GM18907 (cell line): ENCODE measurements at regions not wholly inside any gene's neighbourhood (a gene's known extent, or its start where the extent isn't known, plus 50 kb on each side); places are given as distances from the start of the nearest gene placed in this dataset.
"Not testable (repeated sequence)": the region's sequence is repeated elsewhere in the genome, so short reads cannot be mapped to it uniquely, and the experiment has no call there.

Experiments
- ATAC-seq: cut with Tn5 transposase; IDR thresholded peaks from one replicate; pipeline ENCODE4 v1.9.1; 2021; ENCODE audit warnings: mild to moderate bottlenecking, moderate library complexity; ENCODE audit not compliant: unreplicated experiment

GRCh38 chr10:65176994-65177393, 1655.8 kb downstream of the REEP3 start:
- no peak for ATAC-seq

DNA sequence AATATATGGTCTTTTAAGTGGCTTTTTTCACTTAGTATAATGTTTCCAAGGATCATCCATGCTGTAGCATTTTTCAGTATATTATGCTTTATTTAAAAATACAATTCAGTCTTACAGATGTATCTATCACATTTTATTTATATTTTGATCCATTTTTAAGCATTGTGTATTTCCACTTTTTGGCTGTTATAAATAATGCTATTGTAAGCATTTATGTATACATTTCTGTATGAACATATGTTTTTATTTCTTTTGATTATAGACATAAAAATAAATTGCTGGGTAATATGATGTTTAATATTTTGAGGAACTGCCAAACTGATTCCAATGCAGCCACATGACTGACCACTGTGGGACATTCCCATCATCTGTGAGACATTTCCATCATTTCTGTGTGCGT, 1662.0 kb downstream of the REEP3 start:
- ATAC-seq, result no peak

DNA sequence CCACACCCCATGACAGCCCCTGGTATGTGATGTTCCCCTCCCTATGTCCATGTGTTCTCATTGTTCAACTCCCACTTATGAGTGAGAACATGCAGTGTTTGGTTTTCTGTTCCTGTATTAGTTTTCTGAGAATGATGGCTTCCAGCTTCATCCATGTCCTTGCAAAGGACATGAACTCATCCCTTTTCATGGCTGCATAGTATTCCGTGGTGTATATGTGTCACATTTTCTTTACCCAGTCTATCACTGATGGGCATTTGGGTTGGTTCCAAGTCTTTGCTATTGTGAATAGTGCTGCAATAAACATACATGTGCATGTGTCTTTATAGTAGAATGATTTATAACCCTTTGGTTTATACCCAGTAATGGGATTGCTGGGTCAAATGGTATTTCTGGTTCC, 1665.5 kb downstream of the REEP3 start:
- ATAC-seq, result not testable (repeated sequence)

GRCh38 chr10:65194126-65194525, 1672.9 kb downstream of the REEP3 start:
- ATAC-seq, result no peak

DNA sequence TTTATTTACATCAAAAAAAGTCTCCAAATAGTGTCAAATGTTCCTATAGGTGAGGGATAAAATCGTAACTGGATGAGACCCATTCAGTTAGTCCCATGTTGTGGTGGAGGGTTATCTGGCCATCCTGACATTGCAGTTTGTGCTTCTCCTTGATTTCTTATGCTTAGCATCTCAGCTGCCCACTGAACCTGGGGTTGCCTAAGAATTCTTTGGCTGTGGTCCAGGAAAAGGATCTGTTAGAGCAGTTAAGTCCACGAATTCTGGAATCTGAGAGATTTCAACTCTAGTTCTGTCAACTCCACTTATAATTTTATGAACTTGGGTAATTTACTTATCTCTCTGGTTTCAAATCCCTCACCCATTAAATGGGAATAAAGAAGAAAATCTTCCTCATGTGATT, 1673.4 kb downstream of the REEP3 start:
- no peak for ATAC-seq

DNA sequence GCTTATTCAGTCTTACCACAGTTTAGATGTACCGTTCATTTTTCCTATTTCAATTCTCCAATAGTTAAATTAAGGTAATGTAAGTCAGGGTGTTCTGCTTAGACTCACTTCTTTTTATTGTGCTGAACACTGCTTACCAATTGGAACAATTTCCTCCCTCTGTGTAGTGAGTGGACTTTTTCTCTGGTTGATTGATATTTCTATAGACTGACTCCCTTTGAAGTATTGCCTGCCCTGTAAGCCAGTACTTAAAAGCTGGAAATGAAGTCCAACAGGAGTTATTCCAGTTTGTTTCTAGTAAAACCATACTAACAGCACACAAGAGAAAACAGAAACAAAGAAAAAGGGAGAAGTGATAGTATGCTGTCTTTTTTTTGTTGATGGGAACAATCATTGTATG, 1674.9 kb downstream of the REEP3 start:
- no peak for ATAC-seq

GRCh38 chr10:65197935-65198334, 1676.7 kb downstream of the REEP3 start:
- no peak for ATAC-seq

- no peak for ATAC-seq
Measured at GRCh38 chr10:65201491-65201890, 1680.3 kb downstream of the REEP3 start.

DNA sequence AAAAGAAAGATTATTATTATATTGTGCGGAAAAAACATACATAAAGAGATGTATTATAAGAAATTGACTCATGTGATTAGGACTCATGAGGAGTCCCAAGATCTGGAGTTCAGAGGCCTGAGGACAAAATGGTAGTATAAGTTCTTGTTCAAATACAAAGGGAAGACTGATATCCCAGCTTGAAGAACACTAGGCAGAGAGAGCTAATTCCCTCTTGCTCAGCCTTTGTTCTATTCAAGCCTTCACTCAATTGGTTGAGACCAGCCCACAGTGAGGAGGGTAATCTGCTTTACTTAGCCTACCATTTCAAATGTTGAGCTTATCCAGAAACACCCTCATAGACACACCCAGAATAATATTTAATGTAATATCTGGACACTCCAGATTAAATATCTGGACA, 1683.8 kb downstream of the REEP3 start:
- no peak for ATAC-seq

DNA sequence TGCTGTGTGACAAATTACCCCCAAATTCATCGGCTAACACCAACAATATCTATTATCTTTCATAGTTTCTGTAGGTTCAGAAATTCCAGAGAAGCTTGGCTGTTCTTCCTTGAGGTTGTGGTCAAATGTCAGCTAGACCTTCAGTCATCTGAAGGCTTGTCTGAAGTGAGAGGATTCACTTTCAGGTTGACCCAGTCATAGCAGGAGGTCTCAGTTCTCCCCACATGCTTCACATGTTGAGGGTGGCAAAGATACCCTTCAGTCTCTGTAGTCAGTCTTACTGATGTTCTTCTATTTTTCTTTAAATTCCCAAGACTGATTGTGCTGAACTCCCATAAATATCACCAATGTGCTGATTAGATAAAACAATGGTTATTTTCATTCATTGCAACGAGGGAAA, 1692.0 kb downstream of the REEP3 start:
- ATAC-seq, result no peak

- ATAC-seq, result no peak
Measured at GRCh38 chr10:65219444-65219843, 1698.2 kb downstream of the REEP3 start.

DNA sequence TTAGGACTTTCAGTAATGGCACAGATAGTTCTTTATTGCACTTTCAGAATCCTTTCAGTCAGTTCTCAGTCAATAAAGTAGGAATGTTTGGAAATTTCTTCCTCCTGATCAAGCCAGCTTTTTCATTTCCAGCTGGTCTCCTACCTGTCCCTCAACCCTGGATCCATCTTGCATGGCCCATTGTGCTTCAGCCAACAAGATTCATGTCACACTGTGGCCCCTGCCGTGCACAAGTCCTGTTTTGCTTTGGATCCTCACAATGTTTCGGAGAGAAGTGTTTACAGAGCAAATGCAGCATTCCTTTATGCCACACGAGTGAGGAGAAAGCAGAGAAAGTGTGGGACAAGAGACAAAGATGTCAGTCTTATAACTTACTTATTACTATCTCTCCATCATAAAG, 1694.7 kb upstream of the LRRTM3 start:
- ATAC-seq, result no peak

- no peak for ATAC-seq
Measured at GRCh38 chr10:65234261-65234660, 1691.6 kb upstream of the LRRTM3 start.

DNA sequence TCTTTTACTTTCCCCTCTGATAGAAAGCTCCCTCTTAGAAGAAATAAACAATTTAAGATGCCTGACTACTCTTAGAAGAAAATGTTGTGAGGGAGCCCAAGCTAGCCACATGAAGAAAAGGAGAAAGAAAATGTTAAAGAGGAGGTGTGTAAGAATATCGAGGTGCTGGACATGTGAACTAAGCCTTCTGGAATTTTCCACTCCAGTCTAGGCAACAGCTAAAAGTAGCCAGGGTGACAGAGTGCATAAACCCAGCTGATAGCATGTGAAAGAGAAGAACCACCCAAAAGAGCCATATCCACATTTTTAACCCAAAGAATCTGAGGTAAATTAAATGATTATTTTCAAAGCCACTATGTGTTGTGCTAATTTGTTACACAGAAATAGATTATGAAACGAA, 1690.6 kb upstream of the LRRTM3 start:
- ATAC-seq, result no peak

DNA sequence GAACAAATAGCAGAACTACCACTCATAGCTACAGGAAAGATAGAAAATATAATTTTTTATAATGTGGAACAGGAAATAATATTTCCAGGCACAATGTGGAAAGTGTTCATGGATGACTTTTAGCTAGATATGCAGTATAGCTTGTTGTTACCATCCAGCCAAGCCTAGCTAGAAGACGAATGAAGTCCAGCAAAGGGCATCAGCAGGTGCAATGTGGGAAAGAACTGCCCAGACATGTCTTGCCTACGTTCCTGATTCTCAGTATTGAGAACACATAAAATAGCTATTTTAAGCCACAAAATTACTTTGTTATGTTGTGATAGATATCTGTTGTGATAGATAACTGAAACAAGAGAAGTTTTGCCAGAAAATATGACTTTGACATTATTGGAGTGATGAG, 1690.0 kb upstream of the LRRTM3 start:
- no peak for ATAC-seq

DNA sequence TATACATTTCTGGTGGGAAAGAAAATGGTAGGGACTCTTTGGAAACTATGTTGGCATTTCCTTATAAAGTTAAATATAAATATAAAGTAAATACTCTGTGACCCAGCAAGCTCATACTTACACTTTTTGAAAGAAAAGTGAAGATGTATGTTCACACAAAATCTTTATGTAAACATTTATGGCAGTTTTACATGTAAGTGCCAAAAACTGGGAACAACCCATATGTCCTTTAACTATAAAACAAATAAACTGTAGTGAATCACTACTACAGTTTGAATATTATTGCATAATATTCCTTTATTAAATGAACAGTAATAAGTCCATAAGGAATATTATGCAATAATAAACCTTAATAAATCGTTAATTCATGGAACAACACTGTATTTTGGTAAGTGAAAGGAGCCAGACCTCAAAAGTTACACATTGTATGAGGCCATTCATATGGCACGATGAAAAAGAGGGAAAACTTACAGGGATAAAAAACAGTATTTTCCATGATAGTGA, 1660.3 kb upstream of the LRRTM3 start:
- ATAC-seq, result no peak

DNA sequence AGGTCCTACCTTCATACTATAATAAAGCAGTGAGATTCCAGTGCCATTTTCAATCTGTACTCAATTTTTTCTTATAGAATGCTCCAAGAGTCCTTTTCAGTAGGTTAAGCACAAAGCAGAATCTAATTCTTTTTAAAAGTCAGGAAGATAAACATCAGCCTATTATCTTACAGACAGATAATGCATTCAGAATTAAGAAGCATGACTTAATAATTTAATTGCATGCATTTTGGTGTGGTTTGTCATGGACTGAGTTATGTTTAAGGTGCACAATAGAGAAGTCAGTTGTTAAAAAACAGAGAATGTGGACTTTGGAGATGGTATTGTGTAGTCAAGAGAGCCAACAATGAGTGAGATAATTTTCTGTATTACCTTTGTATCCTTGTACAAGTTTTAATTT, 1656.3 kb upstream of the LRRTM3 start:
- not testable (repeated sequence) for ATAC-seq

GRCh38 chr10:65270969-65271368, 1654.9 kb upstream of the LRRTM3 start:
- no peak for ATAC-seq

GRCh38 chr10:65273115-65273514, 1652.7 kb upstream of the LRRTM3 start:
- no peak for ATAC-seq

GRCh38 chr10:65275296-65275695, 1650.5 kb upstream of the LRRTM3 start:
- ATAC-seq, result no peak

DNA sequence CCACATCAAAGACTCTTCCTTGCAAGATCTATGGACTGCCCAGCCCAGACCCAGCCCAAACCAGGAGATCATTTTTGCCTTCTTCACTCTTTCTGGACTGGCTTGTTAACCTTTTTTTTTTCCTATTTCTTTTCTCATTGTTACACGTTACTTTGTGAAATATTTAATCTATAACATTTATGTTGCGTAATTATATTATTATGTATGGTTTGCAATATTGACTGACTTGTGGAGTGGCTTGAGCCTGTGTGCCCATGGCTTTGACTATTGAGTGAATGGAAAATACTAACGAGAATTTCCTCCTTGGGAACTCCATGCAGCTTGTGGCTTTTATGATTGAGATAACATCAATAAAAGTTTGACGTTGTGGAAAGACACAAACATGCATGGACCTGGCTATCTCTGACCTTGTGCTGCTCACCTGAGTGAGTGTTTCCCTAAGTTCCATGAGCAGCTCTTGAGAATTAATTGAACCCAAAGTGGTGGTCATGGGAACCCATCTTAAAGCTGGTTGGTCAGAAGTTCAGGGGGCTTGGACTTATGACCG, 1641.3 kb upstream of the LRRTM3 start:
- no peak for ATAC-seq

GRCh38 chr10:65285726-65286125, 1640.1 kb upstream of the LRRTM3 start:
- ATAC-seq, result not testable (repeated sequence)

DNA sequence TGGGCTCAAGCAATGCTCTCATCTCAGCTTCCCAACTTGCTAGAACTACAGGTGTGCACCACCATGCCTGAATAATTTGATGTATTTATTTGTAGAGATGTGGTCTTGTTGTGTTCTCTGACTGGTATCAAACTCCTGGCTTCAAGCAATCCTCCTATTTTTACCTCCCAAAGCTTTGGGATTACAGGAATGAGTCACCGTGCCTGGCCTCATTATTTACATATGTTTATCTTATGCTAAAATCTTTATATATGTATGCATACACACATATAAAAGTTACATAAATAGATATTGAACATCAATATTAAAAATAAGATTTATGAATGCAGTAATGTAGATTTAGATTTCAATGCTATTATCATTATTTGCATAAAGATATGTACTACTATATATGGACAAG, 1634.5 kb upstream of the LRRTM3 start:
- no peak for ATAC-seq
